ENCODE measurements at regions not wholly inside any gene's neighbourhood (a gene's known extent, or its start where the extent isn't known, plus 50 kb on each side); places are given as distances from the start of the nearest gene placed in this dataset.

DNA sequence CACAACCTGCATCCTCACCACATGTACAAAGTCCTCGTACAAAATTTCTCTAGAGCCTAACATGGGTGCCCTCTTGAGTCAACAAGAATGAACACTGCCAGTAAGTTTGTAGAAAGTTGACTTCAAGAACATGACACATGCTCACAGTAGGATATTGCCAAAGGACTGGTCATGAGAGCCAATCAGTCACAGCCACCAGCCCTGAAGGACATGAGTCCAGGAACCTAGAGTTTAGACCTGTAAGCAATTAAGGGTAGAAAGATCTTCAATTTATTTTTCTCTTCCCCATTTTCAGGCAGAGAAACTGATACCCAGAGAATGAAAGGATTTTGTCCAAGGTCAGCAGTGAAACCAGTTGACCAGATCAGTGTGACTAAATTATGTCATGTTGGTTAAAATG, 96.1 kb downstream of the MAFB start:
- no peaks in the 10 kb centered on the region for H3K9me3 ChIP-seq (ENCODE audit: control insufficient read depth in 5 of 5, low read length in 5 of 5)
- peaks cover 0 to 7% (median 0%) of the 10 kb centered on the region in 5 donors for H3K4me1 ChIP-seq (ENCODE audit: control insufficient read depth in 5 of 5, insufficient read depth in 5 of 5, low read length in 5 of 5)
- H3K27ac ChIP-seq (ENCODE audit: low read depth, low read length): no peak overlapping the region
- no peaks in the 10 kb centered on the region for H3K36me3 ChIP-seq (ENCODE audit: control insufficient read depth in 5 of 5, insufficient read depth in 5 of 5, low read length in 5 of 5)
- no peaks in the 10 kb centered on the region for H3K27me3 ChIP-seq (ENCODE audit: control insufficient read depth in 5 of 5, insufficient read depth in 4 of 5, low read length in 5 of 5)
- no peak overlapping the region for H3K9ac ChIP-seq (ENCODE audit: low read length in 5 of 5)
- no peak overlapping the region for H3K4me3 ChIP-seq (ENCODE audit: low read depth in 1 of 5, low read length in 5 of 5)

DNA sequence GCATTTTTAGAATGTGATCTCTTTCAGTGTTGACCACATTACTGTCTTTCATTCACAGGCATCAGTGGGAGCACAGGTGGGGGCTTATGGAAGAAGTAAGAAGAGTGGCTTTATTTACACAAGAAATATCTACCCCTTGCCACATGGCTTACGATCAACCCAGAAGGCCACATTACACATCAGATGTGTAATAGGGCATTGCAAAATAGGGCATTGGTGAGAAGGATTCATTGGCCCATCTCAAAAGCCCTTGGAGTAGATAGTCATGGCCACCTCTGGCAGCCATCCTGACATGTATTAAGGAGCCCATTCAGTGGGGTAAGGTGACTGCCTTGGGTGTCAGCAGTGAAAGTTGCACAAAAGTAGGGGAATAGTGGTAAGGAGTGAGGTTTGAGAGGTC, 97.5 kb downstream of the MAFB start:
- Histone ChIP-seq H3K27me3 (ENCODE audit: control insufficient read depth in 5 of 5, insufficient read depth in 4 of 5, low read length in 5 of 5) (no peaks in the 10 kb centered on the region), H3K9me3 (ENCODE audit: control insufficient read depth in 5 of 5, low read length in 5 of 5) (no peaks in the 10 kb centered on the region), H3K4me3 (ENCODE audit: low read depth in 1 of 5, low read length in 5 of 5) (no peak overlapping the region), H3K36me3 (ENCODE audit: control insufficient read depth in 5 of 5, insufficient read depth in 5 of 5, low read length in 5 of 5) (no peaks in the 10 kb centered on the region), H3K9ac (ENCODE audit: low read length in 5 of 5) (no peak overlapping the region), H3K4me1 (ENCODE audit: control insufficient read depth in 5 of 5, insufficient read depth in 5 of 5, low read length in 5 of 5) (peaks cover 0 to 7% (median 0%) of the 10 kb centered on the region in 5 donors), H3K27ac (ENCODE audit: low read depth, low read length) (no peak overlapping the region)

GRCh38 chr20:40591119-40591518, 97.9 kb downstream of the MAFB start:
- Histone ChIP-seq H3K27ac (ENCODE audit: low read depth, low read length) (no peak overlapping the region), H3K9ac (ENCODE audit: low read length in 5 of 5) (no peak overlapping the region), H3K36me3 (ENCODE audit: control insufficient read depth in 5 of 5, insufficient read depth in 5 of 5, low read length in 5 of 5) (no peaks in the 10 kb centered on the region), H3K4me1 (ENCODE audit: control insufficient read depth in 5 of 5, insufficient read depth in 5 of 5, low read length in 5 of 5) (peaks cover 0 to 7% (median 0%) of the 10 kb centered on the region in 5 donors), H3K9me3 (ENCODE audit: control insufficient read depth in 5 of 5, low read length in 5 of 5) (no peaks in the 10 kb centered on the region), H3K27me3 (ENCODE audit: control insufficient read depth in 5 of 5, insufficient read depth in 4 of 5, low read length in 5 of 5) (no peaks in the 10 kb centered on the region), H3K4me3 (ENCODE audit: low read depth in 1 of 5, low read length in 5 of 5) (no peak overlapping the region)

DNA sequence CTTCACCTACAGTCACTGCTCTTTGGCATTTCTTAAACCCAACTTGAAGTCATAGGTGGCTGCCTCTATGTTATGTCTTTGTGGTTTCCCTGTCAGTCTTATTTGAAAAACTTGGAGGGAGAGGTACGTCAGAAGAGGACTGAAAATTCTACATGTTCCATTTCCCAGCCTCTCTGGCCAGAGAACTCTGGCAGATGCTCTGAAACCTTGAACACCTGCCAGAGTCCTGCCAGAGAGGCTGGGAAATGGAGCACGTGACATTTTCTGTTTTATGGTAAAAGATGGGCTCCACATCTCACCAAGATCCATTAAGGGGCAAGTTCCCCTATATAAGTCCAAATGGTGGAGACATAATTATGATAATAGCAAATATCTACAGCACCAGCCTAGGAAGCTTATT, 99.5 kb downstream of the MAFB start:
- Histone ChIP-seq H3K9ac (ENCODE audit: low read length in 5 of 5) (no peak overlapping the region), H3K27me3 (ENCODE audit: control insufficient read depth in 5 of 5, insufficient read depth in 4 of 5, low read length in 5 of 5) (no peaks in the 10 kb centered on the region)

GRCh38 chr20:40588891-40589290, 100.1 kb downstream of the MAFB start:
- no peak overlapping the region for H3K27ac ChIP-seq (ENCODE audit: low read depth, low read length)
- H3K9me3 ChIP-seq (ENCODE audit: control insufficient read depth in 5 of 5, low read length in 5 of 5): no peaks in the 10 kb centered on the region
- no peaks in the 10 kb centered on the region for H3K36me3 ChIP-seq (ENCODE audit: control insufficient read depth in 5 of 5, insufficient read depth in 5 of 5, low read length in 5 of 5)
- H3K4me1 ChIP-seq (ENCODE audit: control insufficient read depth in 5 of 5, insufficient read depth in 5 of 5, low read length in 5 of 5): peaks cover 0 to 10% (median 7%) of the 10 kb centered on the region in 5 donors
- no peak overlapping the region for H3K9ac ChIP-seq (ENCODE audit: low read length in 5 of 5)
- H3K27me3 ChIP-seq (ENCODE audit: control insufficient read depth in 5 of 5, insufficient read depth in 4 of 5, low read length in 5 of 5): no peaks in the 10 kb centered on the region
- H3K4me3 ChIP-seq (ENCODE audit: low read depth in 1 of 5, low read length in 5 of 5): no peak overlapping the region

More for the DNA sequence above, 99.5 kb downstream of the MAFB start:
- Histone ChIP-seq H3K27ac (ENCODE audit: low read depth, low read length) (no peak overlapping the region), H3K9me3 (ENCODE audit: control insufficient read depth in 5 of 5, low read length in 5 of 5) (no peaks in the 10 kb centered on the region), H3K4me3 (ENCODE audit: low read depth in 1 of 5, low read length in 5 of 5) (no peak overlapping the region), H3K4me1 (ENCODE audit: control insufficient read depth in 5 of 5, insufficient read depth in 5 of 5, low read length in 5 of 5) (peaks cover 0 to 8% (median 1%) of the 10 kb centered on the region in 5 donors), H3K36me3 (ENCODE audit: control insufficient read depth in 5 of 5, insufficient read depth in 5 of 5, low read length in 5 of 5) (no peaks in the 10 kb centered on the region)

GRCh38 chr20:40587038-40587437, 102.0 kb downstream of the MAFB start:
- H3K9me3 ChIP-seq (ENCODE audit: control insufficient read depth in 5 of 5, low read length in 5 of 5): no peaks in the 10 kb centered on the region
- no peak overlapping the region for H3K4me3 ChIP-seq (ENCODE audit: low read depth in 1 of 5, low read length in 5 of 5)

DNA sequence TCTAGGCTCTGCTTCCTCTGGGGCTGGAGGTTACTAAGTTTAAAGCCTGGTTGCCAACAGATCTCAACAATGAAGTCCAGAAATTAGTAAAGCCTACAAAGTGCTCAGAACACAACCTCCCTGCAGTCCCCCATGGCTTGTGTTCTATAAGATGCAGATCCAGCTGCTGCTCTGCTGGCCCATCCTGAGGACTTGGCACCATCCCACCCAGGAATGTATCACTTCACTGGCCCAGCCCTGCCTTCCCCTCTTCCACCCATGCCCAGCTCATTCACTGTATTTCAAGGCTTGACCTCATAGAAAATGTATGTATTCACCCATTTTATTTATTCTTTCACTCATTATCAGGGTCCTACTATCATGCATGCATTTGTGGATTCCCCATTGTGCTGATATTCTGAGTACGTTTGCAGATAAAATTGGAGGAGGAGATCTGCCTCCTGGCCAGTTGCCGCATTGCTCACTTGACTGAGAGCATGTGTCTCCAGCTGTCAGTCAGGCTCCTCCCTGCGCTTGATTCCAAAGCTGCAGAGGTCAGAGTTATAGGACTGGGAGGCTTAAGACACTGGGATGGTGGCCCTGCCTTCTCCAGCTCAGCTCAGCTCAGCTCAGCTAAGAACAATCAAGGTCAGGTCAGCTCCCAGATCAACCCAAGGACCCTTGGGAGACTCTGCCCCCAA, 104.8 kb downstream of the MAFB start:
- Histone ChIP-seq H3K27me3 (ENCODE audit: control insufficient read depth in 5 of 5, insufficient read depth in 4 of 5, low read length in 5 of 5) (no peaks in the 10 kb centered on the region), H3K4me3 (ENCODE audit: low read depth in 1 of 5, low read length in 5 of 5) (no peak overlapping the region), H3K9ac (ENCODE audit: low read length in 5 of 5) (no peak overlapping the region), H3K4me1 (ENCODE audit: control insufficient read depth in 5 of 5, insufficient read depth in 5 of 5, low read length in 5 of 5) (peaks cover 0 to 20% (median 16%) of the 10 kb centered on the region in 5 donors), H3K9me3 (ENCODE audit: control insufficient read depth in 5 of 5, low read length in 5 of 5) (no peaks in the 10 kb centered on the region), H3K27ac (ENCODE audit: low read depth, low read length) (no peak overlapping the region), H3K36me3 (ENCODE audit: control insufficient read depth in 5 of 5, insufficient read depth in 5 of 5, low read length in 5 of 5) (no peaks in the 10 kb centered on the region)

More at GRCh38 chr20:40587038-40587437, 102.0 kb downstream of the MAFB start:
- Histone ChIP-seq H3K27ac (ENCODE audit: low read depth, low read length) (no peak overlapping the region), H3K9ac (ENCODE audit: low read length in 5 of 5) (no peak overlapping the region), H3K36me3 (ENCODE audit: control insufficient read depth in 5 of 5, insufficient read depth in 5 of 5, low read length in 5 of 5) (no peaks in the 10 kb centered on the region), H3K27me3 (ENCODE audit: control insufficient read depth in 5 of 5, insufficient read depth in 4 of 5, low read length in 5 of 5) (no peaks in the 10 kb centered on the region), H3K4me1 (ENCODE audit: control insufficient read depth in 5 of 5, insufficient read depth in 5 of 5, low read length in 5 of 5) (peaks cover 0 to 19% (median 17%) of the 10 kb centered on the region in 5 donors)

DNA sequence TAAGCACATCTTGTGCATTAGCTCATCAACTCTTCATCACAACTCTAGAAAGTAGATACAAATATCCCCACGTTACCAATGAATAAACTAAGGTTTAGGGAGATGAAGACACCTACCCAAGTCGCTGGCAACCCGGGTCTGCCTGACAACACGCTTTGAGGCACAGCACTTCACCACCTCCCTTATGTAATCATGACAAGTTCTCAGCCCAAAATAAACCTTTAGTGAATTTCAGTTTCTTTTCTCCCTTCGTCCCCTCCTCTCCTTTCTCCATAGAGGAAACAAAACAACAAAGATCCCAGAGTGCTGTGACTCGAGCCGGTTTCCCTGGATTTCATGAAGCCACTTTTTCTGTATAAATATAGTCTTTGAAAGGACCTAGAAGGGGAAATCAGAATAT, 105.4 kb downstream of the MAFB start:
- H3K36me3 ChIP-seq (ENCODE audit: control insufficient read depth in 5 of 5, insufficient read depth in 5 of 5, low read length in 5 of 5): no peaks in the 10 kb centered on the region
- no peak overlapping the region for H3K27ac ChIP-seq (ENCODE audit: low read depth, low read length)
- H3K27me3 ChIP-seq (ENCODE audit: control insufficient read depth in 5 of 5, insufficient read depth in 4 of 5, low read length in 5 of 5): no peaks in the 10 kb centered on the region
- H3K4me1 ChIP-seq (ENCODE audit: control insufficient read depth in 5 of 5, insufficient read depth in 5 of 5, low read length in 5 of 5): peaks cover 0 to 20% (median 12%) of the 10 kb centered on the region in 5 donors
- no peak overlapping the region for H3K9ac ChIP-seq (ENCODE audit: low read length in 5 of 5)
- H3K4me3 ChIP-seq (ENCODE audit: low read depth in 1 of 5, low read length in 5 of 5): no peak overlapping the region
- no peaks in the 10 kb centered on the region for H3K9me3 ChIP-seq (ENCODE audit: control insufficient read depth in 5 of 5, low read length in 5 of 5)

GRCh38 chr20:40583205-40583604, 105.8 kb downstream of the MAFB start:
- Histone ChIP-seq H3K9ac (ENCODE audit: low read length in 5 of 5) (no peak overlapping the region), H3K27me3 (ENCODE audit: control insufficient read depth in 5 of 5, insufficient read depth in 4 of 5, low read length in 5 of 5) (no peaks in the 10 kb centered on the region), H3K4me1 (ENCODE audit: control insufficient read depth in 5 of 5, insufficient read depth in 5 of 5, low read length in 5 of 5) (peaks cover 0 to 20% (median 12%) of the 10 kb centered on the region in 5 donors), H3K4me3 (ENCODE audit: low read depth in 1 of 5, low read length in 5 of 5) (no peak overlapping the region), H3K9me3 (ENCODE audit: control insufficient read depth in 5 of 5, low read length in 5 of 5) (no peaks in the 10 kb centered on the region), H3K27ac (ENCODE audit: low read depth, low read length) (no peak overlapping the region), H3K36me3 (ENCODE audit: control insufficient read depth in 5 of 5, insufficient read depth in 5 of 5, low read length in 5 of 5) (no peaks in the 10 kb centered on the region)

- Histone ChIP-seq H3K4me1 (ENCODE audit: control insufficient read depth in 5 of 5, insufficient read depth in 5 of 5, low read length in 5 of 5) (peaks cover 0 to 20% (median 12%) of the 10 kb centered on the region in 5 donors), H3K27ac (ENCODE audit: low read depth, low read length) (no peak overlapping the region), H3K4me3 (ENCODE audit: low read depth in 1 of 5, low read length in 5 of 5) (no peak overlapping the region), H3K9ac (ENCODE audit: low read length in 5 of 5) (no peak overlapping the region), H3K27me3 (ENCODE audit: control insufficient read depth in 5 of 5, insufficient read depth in 4 of 5, low read length in 5 of 5) (no peaks in the 10 kb centered on the region), H3K36me3 (ENCODE audit: control insufficient read depth in 5 of 5, insufficient read depth in 5 of 5, low read length in 5 of 5) (no peaks in the 10 kb centered on the region), H3K9me3 (ENCODE audit: control insufficient read depth in 5 of 5, low read length in 5 of 5) (no peaks in the 10 kb centered on the region)
Measured at GRCh38 chr20:40582531-40582930, 106.5 kb downstream of the MAFB start.

All from subcutaneous abdominal adipose tissue (tissue), 5 donors.